Calu3 (cell line): ENCODE measurements at regions not wholly inside any gene's neighbourhood (a gene's known extent, or its start where the extent isn't known, plus 50 kb on each side); places are given as distances from the start of the nearest gene placed in this dataset.

Experiments used
- BruUV-seq: library from RNA; stranded (reverse); fragments of 400-500 nt; replicated peaks from 2 replicates; lab custom pipeline; 2021; lab: Mats Ljungman, UMichigan
- CTCF ChIA-PET: fragments of 300-600 bp; sonication (Branson Sonifier 250); formaldehyde crosslinking; loops from one replicate; lab custom pipeline; 2022; ENCODE audit warnings: antibody characterized with exemption; lab: Charles Lee
- DNase-seq: peaks from one replicate; pipeline ENCODE4 v3.0.0; 2022
- H3K27ac Mint-ChIP-seq: one replicate; pipeline ENCODE4 v1.8.0; 2022; ENCODE audit warnings: mixed read lengths; ENCODE audit not compliant: unreplicated experiment
- H3K27me3 Mint-ChIP-seq: one replicate; pipeline ENCODE4 v1.8.0; 2022; ENCODE audit warnings: mixed read lengths; ENCODE audit not compliant: unreplicated experiment
- H3K36me3 Mint-ChIP-seq: one replicate; pipeline ENCODE4 v1.8.0; 2022; ENCODE audit warnings: mild to moderate bottlenecking, moderate library complexity, mixed read lengths; ENCODE audit not compliant: insufficient read depth, unreplicated experiment
- H3K4me1 Mint-ChIP-seq: one replicate; pipeline ENCODE4 v1.8.0; 2022; ENCODE audit warnings: mild to moderate bottlenecking, low read depth, mixed read lengths; ENCODE audit not compliant: unreplicated experiment
- H3K4me3 Mint-ChIP-seq: one replicate; pipeline ENCODE4 v1.8.0; 2022; ENCODE audit warnings: mild to moderate bottlenecking, low read depth, moderate library complexity, mixed read lengths; ENCODE audit not compliant: unreplicated experiment
- H3K9me3 Mint-ChIP-seq: one replicate; pipeline ENCODE4 v1.8.0; 2022; ENCODE audit warnings: low read depth, mixed read lengths; ENCODE audit not compliant: unreplicated experiment
- CTCF ChIP-seq: fragments of 200-600 bp; IDR thresholded peaks from one replicate; pipeline ENCODE4 v1.8.0; 2022; ENCODE audit warnings: antibody characterized with exemption; ENCODE audit not compliant: unreplicated experiment
- intact Hi-C: fragments of 100-400 bp; cut with micrococcal nuclease; formaldehyde crosslinking; loops from one replicate; pipeline ENCODE4 v1.10.0; 2022; ENCODE audit not compliant: unreplicated experiment

- Mint-ChIP-seq H3K36me3 (peaks cover 5% of the 10 kb centered on the region), H3K9me3 (no peaks in the 10 kb centered on the region), H3K27me3 (no peaks in the 10 kb centered on the region), H3K27ac (no peak overlapping the region), H3K4me1 (peaks cover 61% of the 10 kb centered on the region), H3K4me3 (no peak overlapping the region)
- intact Hi-C loops = loop anchor here (5.0 kb wide), 1 partner anchor 70 kb away; no protein-coding TSS in a partner anchor
- BruUV-seq = no TSS peak
- no peak for TF ChIP-seq CTCF
- no peak for DNase-seq
- CTCF ChIA-PET = interaction anchor here (0.6 to 1.0 kb wide), 2 partner anchors 23 to 802 kb away, joined by 3 to 10 read pairs; no protein-coding TSS in a partner anchor
Measured at GRCh38 chr12:93016752-93017350, 87.8 kb upstream of the EEA1 start.

- Mint-ChIP-seq H3K4me1 (peaks cover 74% of the 10 kb centered on the region), H3K36me3 (peaks cover 5% of the 10 kb centered on the region), H3K27me3 (no peaks in the 10 kb centered on the region), H3K9me3 (no peaks in the 10 kb centered on the region), H3K4me3 (no peak overlapping the region), H3K27ac (no peak overlapping the region)
- no peak for DNase-seq
- CTCF ChIA-PET = interaction anchor here (1.9 kb wide), 1 partner anchor 31 kb away, joined by 9 read pairs; no protein-coding TSS in a partner anchor
- no TSS peak for BruUV-seq
- TF ChIP-seq CTCF = no peak
- intact Hi-C loops = loop anchor here (5.0 kb wide), 1 partner anchor 69 kb away; no protein-coding TSS in a partner anchor
Measured at GRCh38 chr12:93018610-93019009, 89.5 kb upstream of the EEA1 start.

GRCh38 chr12:93019212-93019927 is 90.3 kb upstream of the EEA1 start:
- Mint-ChIP-seq H3K4me3 (no peak overlapping the region), H3K36me3 (peaks cover 5% of the 10 kb centered on the region), H3K27me3 (no peaks in the 10 kb centered on the region), H3K4me1 (peaks cover 72% of the 10 kb centered on the region), H3K9me3 (no peaks in the 10 kb centered on the region), H3K27ac (no peak overlapping the region)
- DNase-seq = no peak
- TF ChIP-seq CTCF = no peak
- no TSS peak for BruUV-seq
- intact Hi-C loops = loop anchor here (5.0 kb wide), 1 partner anchor 68 kb away; no protein-coding TSS in a partner anchor
- CTCF ChIA-PET = interaction anchor here (0.7 to 1.9 kb wide), 3 partner anchors 12 to 361 kb away, joined by 3 to 9 read pairs (median 3); no protein-coding TSS in a partner anchor

- TF ChIP-seq CTCF = no peak
- no TSS peak for BruUV-seq
- CTCF ChIA-PET = interaction anchor here (0.7 to 1.9 kb wide), 3 partner anchors 13 to 361 kb away, joined by 3 to 9 read pairs (median 3); no protein-coding TSS in a partner anchor
- Mint-ChIP-seq H3K27me3 (no peaks in the 10 kb centered on the region), H3K27ac (peak overlapping the region; percentile 86), H3K4me3 (no peak overlapping the region), H3K4me1 (peaks cover 66% of the 10 kb centered on the region), H3K36me3 (peaks cover 5% of the 10 kb centered on the region), H3K9me3 (no peaks in the 10 kb centered on the region)
- peak; percentile 64 for DNase-seq
- intact Hi-C loops = loop anchor here (2.0 to 10.0 kb wide), 3 partner anchors 31 to 295 kb away; no protein-coding TSS in a partner anchor
Measured at GRCh38 chr12:93019975-93020630, 91.0 kb upstream of the EEA1 start.
